GM18870 (cell line): ENCODE measurements at regions not wholly inside any gene's neighbourhood (a gene's known extent, or its start where the extent isn't known, plus 50 kb on each side); places are given as distances from the start of the nearest gene placed in this dataset.
A peak's percentile ranks its signal among the peaks of the same experiment; 100 is the strongest.

ENCODE experiments used
- ATAC-seq: cut with Tn5 transposase; IDR thresholded peaks from one replicate; pipeline ENCODE4 v1.9.1; 2021; ENCODE audit warnings: moderate library complexity; ENCODE audit not compliant: unreplicated experiment

GRCh38 chr5:40389591-40389990, 290.1 kb upstream of the PTGER4 start:
- ATAC-seq = no peak

GRCh38 chr5:40386289-40386688, 293.4 kb upstream of the PTGER4 start:
- peak; percentile 86 for ATAC-seq

- ATAC-seq = no peak
Measured at GRCh38 chr5:40385544-40385943, 294.2 kb upstream of the PTGER4 start.

- ATAC-seq = no peak
Measured at GRCh38 chr5:40384782-40385390, 294.8 kb upstream of the PTGER4 start.

GRCh38 chr5:40383749-40384651, 295.7 kb upstream of the PTGER4 start:
- peak; percentile 44 for ATAC-seq

GRCh38 chr5:40381676-40382363, 297.9 kb upstream of the PTGER4 start:
- ATAC-seq = no peak

- ATAC-seq = no peak
Measured at GRCh38 chr5:40381016-40381415, 298.7 kb upstream of the PTGER4 start.

- peak; percentile 90 for ATAC-seq
Measured at GRCh38 chr5:40378396-40379177, 301.1 kb upstream of the PTGER4 start.

- ATAC-seq = peak; percentile 58
Measured at GRCh38 chr5:40376566-40376965, 303.1 kb upstream of the PTGER4 start.

- ATAC-seq = no peak
Measured at GRCh38 chr5:40374853-40375252, 304.9 kb upstream of the PTGER4 start.

- ATAC-seq = no peak
Measured at GRCh38 chr5:40368200-40368599, 311.5 kb upstream of the PTGER4 start.

GRCh38 chr5:40367255-40367654, 312.5 kb upstream of the PTGER4 start:
- ATAC-seq = no peak

GRCh38 chr5:40365342-40366330, 314.1 kb upstream of the PTGER4 start:
- ATAC-seq = peak; percentile 87

- ATAC-seq = no peak
Measured at GRCh38 chr5:40364441-40364840, 315.3 kb upstream of the PTGER4 start.

GRCh38 chr5:40361378-40361777, 318.3 kb upstream of the PTGER4 start:
- no peak for ATAC-seq

- no peak for ATAC-seq
Measured at GRCh38 chr5:40360685-40361084, 319.0 kb upstream of the PTGER4 start.

- ATAC-seq = no peak
Measured at GRCh38 chr5:40359832-40360231, 319.9 kb upstream of the PTGER4 start.

- ATAC-seq = no peak
Measured at GRCh38 chr5:40359093-40359492, 320.6 kb upstream of the PTGER4 start.

- no peak for ATAC-seq
Measured at GRCh38 chr5:40356248-40356647, 323.5 kb upstream of the PTGER4 start.

GRCh38 chr5:40355846-40356245, 323.9 kb upstream of the PTGER4 start:
- no peak for ATAC-seq
